Nephron progenitor cell (in vitro differentiated cells): ENCODE measurements at regions not wholly inside any gene's neighbourhood (a gene's known extent, or its start where the extent isn't known, plus 50 kb on each side); places are given as distances from the start of the nearest gene placed in this dataset.

Source experiments
- DNase-seq: peaks from one replicate; pipeline ENCODE4 v3.0.0; 2021
- H3K27ac Mint-ChIP-seq: 2 replicates; pipeline ENCODE4 v1.8.0; 2021; ENCODE audit warnings: mild to moderate bottlenecking, moderate library complexity, mixed read lengths
- H3K27me3 Mint-ChIP-seq: 2 replicates; pipeline ENCODE4 v1.8.0; 2021; ENCODE audit warnings: mild to moderate bottlenecking, low read depth, mixed read lengths; ENCODE audit not compliant: poor library complexity
- H3K36me3 Mint-ChIP-seq: 2 replicates; pipeline ENCODE4 v1.8.0; 2021; ENCODE audit warnings: low read depth, mixed read lengths
- H3K4me1 Mint-ChIP-seq: 2 replicates; pipeline ENCODE4 v1.8.0; 2021; ENCODE audit warnings: mixed read lengths
- H3K4me3 Mint-ChIP-seq: 2 replicates; pipeline ENCODE4 v1.8.0; 2021; ENCODE audit warnings: mild to moderate bottlenecking, moderate library complexity, mixed read lengths
- H3K9me3 Mint-ChIP-seq: 2 replicates; pipeline ENCODE4 v1.8.0; 2021; ENCODE audit warnings: mild to moderate bottlenecking, moderate library complexity, mixed read lengths
- CTCF ChIP-seq: fragments of 200-600 bp; sonication (generic); IDR thresholded peaks from 2 replicates; pipeline ENCODE4 v1.5.0; 2021; ENCODE audit warnings: antibody characterized with exemption

- no peak overlapping the region for H3K4me3 Mint-ChIP-seq
- TF ChIP-seq CTCF = no peak
- H3K4me1 Mint-ChIP-seq = no peaks in the 10 kb centered on the region
- H3K36me3 Mint-ChIP-seq = no peaks in the 10 kb centered on the region
- DNase-seq = no peak
- no peaks in the 10 kb centered on the region for H3K9me3 Mint-ChIP-seq
- H3K27ac Mint-ChIP-seq = no peak overlapping the region
- H3K27me3 Mint-ChIP-seq = no peaks in the 10 kb centered on the region
These were observed 168.6 kb downstream of the NNT start for GRCh38 chr5:43771611-43772031.

- Mint-ChIP-seq H3K4me1 (no peaks in the 10 kb centered on the region), H3K36me3 (no peaks in the 10 kb centered on the region), H3K9me3 (no peaks in the 10 kb centered on the region), H3K27me3 (no peaks in the 10 kb centered on the region), H3K27ac (no peak overlapping the region), H3K4me3 (no peak overlapping the region)
- no peak for TF ChIP-seq CTCF
- DNase-seq = no peak
These were observed 166.8 kb downstream of the NNT start for GRCh38 chr5:43769571-43770355.
